Gastroesophageal sphincter (tissue), 4 donors: ENCODE measurements at regions not wholly inside any gene's neighbourhood (a gene's known extent, or its start where the extent isn't known, plus 50 kb on each side); places are given as distances from the start of the nearest gene placed in this dataset.

Source experiments
- ATAC-seq: fragments of 150-250 bp; one replicate; pipeline ENCODE4 v1.9.1; 2016; ENCODE audit warnings: mild to moderate bottlenecking, moderate library complexity
- H3K27ac ChIP-seq, 4 donors: fragments of 200-600 bp; sonication (generic) in 3 of 4; 1 replicate in 3 of 4; 2 replicates in 1 of 4; pipeline ENCODE4 v1.5.1; 2016 to 2019
- H3K27me3 ChIP-seq: fragments of 200-600 bp; sonication (generic); one replicate; pipeline ENCODE4 v1.5.1; 2019
- H3K36me3 ChIP-seq, 2 donors: fragments of 200-600 bp; sonication (generic); one replicate each; pipeline ENCODE4 v1.5.1; 2019; ENCODE audit warnings: control low read depth in 1 of 2
- H3K4me1 ChIP-seq, 3 donors: fragments of 200-600 bp; sonication (generic); 1 replicate in 2 of 3; 2 replicates in 1 of 3; pipeline ENCODE4 v1.5.1; 2016 to 2019; ENCODE audit warnings: control low read depth in 2 of 3
- H3K4me3 ChIP-seq, 2 donors: fragments of 200-600 bp; sonication (generic); one replicate each; pipeline ENCODE4 v1.5.1; 2019; ENCODE audit warnings: mild to moderate bottlenecking in 1 of 2, moderate library complexity in 1 of 2
- H3K9me3 ChIP-seq, 3 donors: fragments of 200-600 bp; sonication (generic); one replicate each; pipeline ENCODE4 v1.5.1; 2017 to 2019; ENCODE audit warnings: control low read depth in 2 of 3
- EP300 ChIP-seq: sonication (generic); formaldehyde crosslinking; IDR thresholded peaks from one replicate; pipeline ENCODE4 v1.6.1; 2017; ENCODE audit warnings: antibody characterized with exemption, mild to moderate bottlenecking
- POLR2A ChIP-seq, 2 donors: fragments of 450-650 bp; IDR thresholded peaks; one replicate each; pipeline ENCODE4 v1.6.1; 2017; ENCODE audit warnings: antibody characterized with exemption in 2 of 2, mild to moderate bottlenecking in 2 of 2, moderate library complexity in 1 of 2
- POLR2AphosphoS5 ChIP-seq: sonication (generic); formaldehyde crosslinking; IDR thresholded peaks from one replicate; pipeline ENCODE4 v1.6.1; 2017; ENCODE audit warnings: antibody characterized with exemption
- WGBS, 2 donors: methylation state at CpG; one replicate each; pipeline ENCODE4 v1.1.5; 2018; ENCODE audit warnings: low coverage in 1 of 2; 5-methylcytosine and 5-hydroxymethylcytosine counted together
- TF ChIP-seq, protein P1 (sequence below), 4 experiments: fragments of 200-600 bp in 2 of 4; fragments of 450-650 bp in 2 of 4; sonication (generic) in 1 of 4; IDR thresholded peaks; one replicate each; pipeline ENCODE4 v1.5.1; 2017 to 2019; ENCODE audit warnings: antibody characterized with exemption in 4 of 4, mild to moderate bottlenecking in 2 of 4, moderate library complexity in 2 of 4

DNA sequence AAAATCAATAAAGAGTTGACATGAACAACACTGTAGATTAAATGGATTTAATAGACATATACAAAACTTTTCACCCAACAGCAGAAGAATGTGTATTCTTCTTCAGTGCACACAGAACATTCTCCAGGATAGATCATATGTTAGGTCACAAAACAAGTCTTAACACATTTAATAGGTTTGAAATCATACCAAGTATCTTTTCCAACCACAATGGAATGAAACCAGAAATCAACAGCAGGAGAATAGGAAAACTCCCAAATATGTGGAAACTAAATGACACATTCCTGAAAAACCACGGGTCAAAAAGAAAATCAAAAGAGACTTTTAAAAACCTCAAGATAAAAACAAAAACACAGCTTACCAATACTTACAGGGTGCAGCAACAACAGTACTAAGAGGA, 790.1 kb upstream of the ZNF608 start:
- no peak for ATAC-seq
- Histone ChIP-seq H3K4me3 (no peak overlapping the region), H3K27me3 (no peaks in the 10 kb centered on the region), H3K4me1 (no peaks in the 10 kb centered on the region), H3K36me3 (no peaks in the 10 kb centered on the region), H3K9me3 (peaks cover 0 to 24% (median 2%) of the 10 kb centered on the region in 3 donors), H3K27ac (no peak overlapping the region)
- TF ChIP-seq POLR2AphosphoS5: no peak
- TF ChIP-seq, protein P1, sequence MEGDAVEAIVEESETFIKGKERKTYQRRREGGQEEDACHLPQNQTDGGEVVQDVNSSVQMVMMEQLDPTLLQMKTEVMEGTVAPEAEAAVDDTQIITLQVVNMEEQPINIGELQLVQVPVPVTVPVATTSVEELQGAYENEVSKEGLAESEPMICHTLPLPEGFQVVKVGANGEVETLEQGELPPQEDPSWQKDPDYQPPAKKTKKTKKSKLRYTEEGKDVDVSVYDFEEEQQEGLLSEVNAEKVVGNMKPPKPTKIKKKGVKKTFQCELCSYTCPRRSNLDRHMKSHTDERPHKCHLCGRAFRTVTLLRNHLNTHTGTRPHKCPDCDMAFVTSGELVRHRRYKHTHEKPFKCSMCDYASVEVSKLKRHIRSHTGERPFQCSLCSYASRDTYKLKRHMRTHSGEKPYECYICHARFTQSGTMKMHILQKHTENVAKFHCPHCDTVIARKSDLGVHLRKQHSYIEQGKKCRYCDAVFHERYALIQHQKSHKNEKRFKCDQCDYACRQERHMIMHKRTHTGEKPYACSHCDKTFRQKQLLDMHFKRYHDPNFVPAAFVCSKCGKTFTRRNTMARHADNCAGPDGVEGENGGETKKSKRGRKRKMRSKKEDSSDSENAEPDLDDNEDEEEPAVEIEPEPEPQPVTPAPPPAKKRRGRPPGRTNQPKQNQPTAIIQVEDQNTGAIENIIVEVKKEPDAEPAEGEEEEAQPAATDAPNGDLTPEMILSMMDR (IDR thresholded peaks at IDR 0.05): no peak
- WGBS, 2 donors: 45% methylated on average over 1 of the region's 1 CpG; no CpG with 5 or more reads in 1 of the 2 donors

- no peaks in the 10 kb centered on the region for H3K36me3 ChIP-seq
- TF ChIP-seq POLR2A (IDR thresholded peaks at IDR 0.05) (no peak), EP300 (no peak), POLR2AphosphoS5 (no peak)
- TF ChIP-seq, protein P1 (IDR thresholded peaks at IDR 0.05): no peak
- ATAC-seq: no peak
- no peaks in the 10 kb centered on the region for H3K4me1 ChIP-seq
- H3K27ac ChIP-seq: no peak overlapping the region
- no peak overlapping the region for H3K4me3 ChIP-seq
- 89% methylated on average over 2 of the region's 2 CpGs; no CpG with 5 or more reads in 1 of the 2 donors for WGBS, 2 donors
- H3K9me3 ChIP-seq: peaks cover 0 to 24% (median 2%) of the 10 kb centered on the region in 3 donors
- no peaks in the 10 kb centered on the region for H3K27me3 ChIP-seq
Measured at GRCh38 chr5:125537661-125538060, 791.2 kb upstream of the ZNF608 start.

- H3K4me1 ChIP-seq: no peaks in the 10 kb centered on the region
- TF ChIP-seq POLR2A (IDR thresholded peaks at IDR 0.05) (no peak), POLR2AphosphoS5 (no peak), EP300 (no peak)
- TF ChIP-seq, protein P1 (IDR thresholded peaks at IDR 0.05): no peak
- no peak for ATAC-seq
- H3K4me3 ChIP-seq: no peak overlapping the region
- H3K27me3 ChIP-seq: no peaks in the 10 kb centered on the region
- H3K9me3 ChIP-seq: peaks cover 0 to 20% (median 2%) of the 10 kb centered on the region in 3 donors
- WGBS, 2 donors: 90 to 91% methylated on average over 2 of the region's 2 CpGs
- H3K27ac ChIP-seq: no peak overlapping the region
- H3K36me3 ChIP-seq: no peaks in the 10 kb centered on the region
Measured at GRCh38 chr5:125538469-125538868, 792.0 kb upstream of the ZNF608 start.

DNA sequence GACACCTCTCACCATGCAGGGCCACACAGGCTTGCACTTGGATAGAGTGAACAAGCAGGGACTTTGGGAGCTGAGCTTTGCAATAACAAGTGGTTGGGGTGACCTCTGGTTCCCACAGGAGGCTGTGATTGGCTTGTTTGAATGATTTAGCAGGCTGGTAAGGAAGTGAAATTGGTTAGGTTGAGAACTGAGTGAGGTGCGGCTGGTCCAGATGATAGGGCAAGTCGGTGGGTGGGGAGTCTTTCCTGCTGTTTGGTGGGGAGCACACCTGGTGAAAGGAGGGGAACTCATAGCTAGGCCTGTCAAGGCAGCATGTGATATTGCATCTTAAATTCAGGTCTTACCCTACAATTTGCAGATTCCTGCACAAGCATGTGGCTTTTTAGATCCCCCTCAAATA, 794.6 kb upstream of the ZNF608 start:
- TF ChIP-seq POLR2AphosphoS5 (no peak), EP300 (no peak), POLR2A (IDR thresholded peaks at IDR 0.05) (no peak)
- TF ChIP-seq, protein P1 (IDR thresholded peaks at IDR 0.05): no peak
- WGBS, 2 donors: 90% methylated on average over 2 of the region's 2 CpGs
- no peak for ATAC-seq
- Histone ChIP-seq H3K9me3 (peaks cover 0 to 20% (median 2%) of the 10 kb centered on the region in 3 donors), H3K36me3 (no peaks in the 10 kb centered on the region), H3K4me1 (no peaks in the 10 kb centered on the region), H3K4me3 (no peak overlapping the region), H3K27me3 (no peaks in the 10 kb centered on the region), H3K27ac (no peak overlapping the region)

DNA sequence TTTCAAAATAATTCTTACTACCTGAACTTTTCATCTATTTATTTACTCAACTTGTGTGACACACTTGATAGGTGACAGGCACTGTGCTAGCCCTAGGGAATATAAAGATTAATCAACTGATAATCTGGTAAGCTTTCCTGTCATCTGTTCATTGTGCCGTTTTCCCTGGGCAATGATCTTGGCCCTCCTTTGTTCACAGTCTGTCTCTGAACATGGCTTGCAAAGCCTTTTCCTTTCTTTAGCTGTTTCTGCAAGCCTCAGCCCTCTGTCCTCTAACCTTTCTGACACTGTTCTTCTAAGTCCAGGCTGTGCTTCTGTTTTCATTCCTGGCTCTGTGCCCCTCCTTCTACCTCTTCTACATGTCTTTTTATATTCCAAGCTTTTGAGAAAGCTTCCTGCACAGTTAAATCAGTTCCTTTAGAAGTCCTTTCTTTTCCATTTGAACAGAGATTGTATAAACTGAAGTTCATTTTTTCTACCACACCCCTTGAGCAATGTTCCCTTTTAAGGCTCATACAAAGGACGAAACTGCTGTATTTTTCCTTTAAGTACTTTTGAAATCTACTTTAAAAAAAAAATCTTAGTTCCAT, 803.0 kb upstream of the ZNF608 start:
- Histone ChIP-seq H3K4me3 (no peak overlapping the region), H3K27me3 (no peaks in the 10 kb centered on the region), H3K9me3 (no peaks in the 10 kb centered on the region), H3K36me3 (no peaks in the 10 kb centered on the region), H3K4me1 (peaks cover 4 to 27% (median 7%) of the 10 kb centered on the region in 3 donors), H3K27ac (peak overlapping the region in 3 of 4 donors; percentile 24 to 51 (median 29))
- WGBS, 2 donors: 3 to 8% methylated on average over 2 of the region's 2 CpGs
- TF ChIP-seq POLR2A (IDR thresholded peaks at IDR 0.05) (no peak), POLR2AphosphoS5 (no peak), EP300 (no peak)
- TF ChIP-seq, protein P1 (IDR thresholded peaks at IDR 0.05): no peak
- no peak for ATAC-seq
